Erythroblast (primary cell): ENCODE measurements at regions not wholly inside any gene's neighbourhood (a gene's known extent, or its start where the extent isn't known, plus 50 kb on each side); places are given as distances from the start of the nearest gene placed in this dataset.

Source experiments
- GATA1 ChIP-seq: IDR thresholded peaks from 2 replicates; pipeline ENCODE4 v1.6.1; 2011; ENCODE audit warnings: low read depth, mild to moderate bottlenecking, control low read depth, low read length, moderate library complexity
- POLR2A ChIP-seq: IDR thresholded peaks from 2 replicates; pipeline ENCODE4 v1.6.1; 2011; ENCODE audit warnings: mild to moderate bottlenecking, low read length

GRCh38 chr1:98417820-98418219 is 243.7 kb upstream of the SNX7 start:
- TF ChIP-seq POLR2A (no peak), GATA1 (no peak)
